ENCODE measurements at regions not wholly inside any gene's neighbourhood (a gene's known extent, or its start where the extent isn't known, plus 50 kb on each side); places are given as distances from the start of the nearest gene placed in this dataset.

GRCh38 chr7:69192134-69192533 lies 406.1 kb upstream of the AUTS2 start:
- H3K27ac ChIP-seq (ENCODE audit: low read length) = no peak overlapping the region
- H3K36me3 ChIP-seq (ENCODE audit: control insufficient read depth in 1 of 2, insufficient read depth in 2 of 2, low read length in 2 of 2) = no peaks in the 10 kb centered on the region
- no peak overlapping the region for H3K4me3 ChIP-seq (ENCODE audit: low read depth in 1 of 2, low read length in 2 of 2)
- H3K9me3 ChIP-seq (ENCODE audit: control insufficient read depth in 1 of 2, low read length in 2 of 2) = peaks cover 0 to 3% of the 10 kb centered on the region in 2 donors
- H3K4me1 ChIP-seq (ENCODE audit: control insufficient read depth in 1 of 2, insufficient read depth in 2 of 2, low read length in 2 of 2) = no peaks in the 10 kb centered on the region
- H3K27me3 ChIP-seq (ENCODE audit: low read depth, low read length) = no peaks in the 10 kb centered on the region

GRCh38 chr7:69193061-69193460 lies 405.2 kb upstream of the AUTS2 start:
- Histone ChIP-seq H3K4me1 (ENCODE audit: control insufficient read depth in 1 of 2, insufficient read depth in 2 of 2, low read length in 2 of 2) (no peaks in the 10 kb centered on the region), H3K27me3 (ENCODE audit: low read depth, low read length) (no peaks in the 10 kb centered on the region), H3K9me3 (ENCODE audit: control insufficient read depth in 1 of 2, low read length in 2 of 2) (peaks cover 0 to 3% of the 10 kb centered on the region in 2 donors), H3K36me3 (ENCODE audit: control insufficient read depth in 1 of 2, insufficient read depth in 2 of 2, low read length in 2 of 2) (no peaks in the 10 kb centered on the region), H3K27ac (ENCODE audit: low read length) (no peak overlapping the region), H3K4me3 (ENCODE audit: low read depth in 1 of 2, low read length in 2 of 2) (no peak overlapping the region)

GRCh38 chr7:69196593-69196992 lies 401.7 kb upstream of the AUTS2 start:
- Histone ChIP-seq H3K9me3 (ENCODE audit: control insufficient read depth in 1 of 2, low read length in 2 of 2) (peaks cover 0 to 3% of the 10 kb centered on the region in 2 donors), H3K36me3 (ENCODE audit: control insufficient read depth in 1 of 2, insufficient read depth in 2 of 2, low read length in 2 of 2) (no peaks in the 10 kb centered on the region), H3K4me1 (ENCODE audit: control insufficient read depth in 1 of 2, insufficient read depth in 2 of 2, low read length in 2 of 2) (no peaks in the 10 kb centered on the region), H3K27me3 (ENCODE audit: low read depth, low read length) (no peaks in the 10 kb centered on the region), H3K27ac (ENCODE audit: low read length) (no peak overlapping the region), H3K4me3 (ENCODE audit: low read depth in 1 of 2, low read length in 2 of 2) (no peak overlapping the region)

- no peaks in the 10 kb centered on the region for H3K27me3 ChIP-seq (ENCODE audit: low read depth, low read length)
- H3K4me1 ChIP-seq (ENCODE audit: control insufficient read depth in 1 of 2, insufficient read depth in 2 of 2, low read length in 2 of 2) = no peaks in the 10 kb centered on the region
- no peak overlapping the region for H3K4me3 ChIP-seq (ENCODE audit: low read depth in 1 of 2, low read length in 2 of 2)
- no peaks in the 10 kb centered on the region for H3K36me3 ChIP-seq (ENCODE audit: control insufficient read depth in 1 of 2, insufficient read depth in 2 of 2, low read length in 2 of 2)
- H3K9me3 ChIP-seq (ENCODE audit: control insufficient read depth in 1 of 2, low read length in 2 of 2) = peaks cover 0 to 3% of the 10 kb centered on the region in 2 donors
- no peak overlapping the region for H3K27ac ChIP-seq (ENCODE audit: low read length)
These were observed 400.0 kb upstream of the AUTS2 start for GRCh38 chr7:69198250-69198649.

GRCh38 chr7:69199041-69199440 lies 399.2 kb upstream of the AUTS2 start:
- peaks cover 0 to 2% of the 10 kb centered on the region in 2 donors for H3K9me3 ChIP-seq (ENCODE audit: control insufficient read depth in 1 of 2, low read length in 2 of 2)
- no peak overlapping the region for H3K27ac ChIP-seq (ENCODE audit: low read length)
- no peaks in the 10 kb centered on the region for H3K4me1 ChIP-seq (ENCODE audit: control insufficient read depth in 1 of 2, insufficient read depth in 2 of 2, low read length in 2 of 2)
- H3K4me3 ChIP-seq (ENCODE audit: low read depth in 1 of 2, low read length in 2 of 2) = no peak overlapping the region
- no peaks in the 10 kb centered on the region for H3K36me3 ChIP-seq (ENCODE audit: control insufficient read depth in 1 of 2, insufficient read depth in 2 of 2, low read length in 2 of 2)
- no peaks in the 10 kb centered on the region for H3K27me3 ChIP-seq (ENCODE audit: low read depth, low read length)

- Histone ChIP-seq H3K9me3 (ENCODE audit: control insufficient read depth in 1 of 2, low read length in 2 of 2) (no peaks in the 10 kb centered on the region), H3K36me3 (ENCODE audit: control insufficient read depth in 1 of 2, insufficient read depth in 2 of 2, low read length in 2 of 2) (no peaks in the 10 kb centered on the region), H3K4me3 (ENCODE audit: low read depth in 1 of 2, low read length in 2 of 2) (no peak overlapping the region), H3K27ac (ENCODE audit: low read length) (no peak overlapping the region), H3K4me1 (ENCODE audit: control insufficient read depth in 1 of 2, insufficient read depth in 2 of 2, low read length in 2 of 2) (no peaks in the 10 kb centered on the region), H3K27me3 (ENCODE audit: low read depth, low read length) (no peaks in the 10 kb centered on the region)
These were observed 398.6 kb upstream of the AUTS2 start for GRCh38 chr7:69199661-69200060.

- Histone ChIP-seq H3K9me3 (ENCODE audit: control insufficient read depth in 1 of 2, low read length in 2 of 2) (no peaks in the 10 kb centered on the region), H3K27ac (ENCODE audit: low read length) (no peak overlapping the region), H3K4me3 (ENCODE audit: low read depth in 1 of 2, low read length in 2 of 2) (no peak overlapping the region), H3K27me3 (ENCODE audit: low read depth, low read length) (no peaks in the 10 kb centered on the region), H3K4me1 (ENCODE audit: control insufficient read depth in 1 of 2, insufficient read depth in 2 of 2, low read length in 2 of 2) (no peaks in the 10 kb centered on the region), H3K36me3 (ENCODE audit: control insufficient read depth in 1 of 2, insufficient read depth in 2 of 2, low read length in 2 of 2) (no peaks in the 10 kb centered on the region)
These were observed 394.4 kb upstream of the AUTS2 start for GRCh38 chr7:69203871-69204270.

GRCh38 chr7:69204943-69205342 lies 393.3 kb upstream of the AUTS2 start:
- H3K36me3 ChIP-seq (ENCODE audit: control insufficient read depth in 1 of 2, insufficient read depth in 2 of 2, low read length in 2 of 2) = no peaks in the 10 kb centered on the region
- H3K4me1 ChIP-seq (ENCODE audit: control insufficient read depth in 1 of 2, insufficient read depth in 2 of 2, low read length in 2 of 2) = no peaks in the 10 kb centered on the region
- H3K9me3 ChIP-seq (ENCODE audit: control insufficient read depth in 1 of 2, low read length in 2 of 2) = no peaks in the 10 kb centered on the region
- H3K4me3 ChIP-seq (ENCODE audit: low read depth in 1 of 2, low read length in 2 of 2) = no peak overlapping the region
- no peak overlapping the region for H3K27ac ChIP-seq (ENCODE audit: low read length)
- H3K27me3 ChIP-seq (ENCODE audit: low read depth, low read length) = no peaks in the 10 kb centered on the region

GRCh38 chr7:69205581-69205980 lies 392.7 kb upstream of the AUTS2 start:
- no peaks in the 10 kb centered on the region for H3K27me3 ChIP-seq (ENCODE audit: low read depth, low read length)

GRCh38 chr7:69208276-69208675 lies 390.0 kb upstream of the AUTS2 start:
- no peaks in the 10 kb centered on the region for H3K36me3 ChIP-seq (ENCODE audit: control insufficient read depth in 1 of 2, insufficient read depth in 2 of 2, low read length in 2 of 2)
- H3K27me3 ChIP-seq (ENCODE audit: low read depth, low read length) = no peaks in the 10 kb centered on the region
- no peaks in the 10 kb centered on the region for H3K4me1 ChIP-seq (ENCODE audit: control insufficient read depth in 1 of 2, insufficient read depth in 2 of 2, low read length in 2 of 2)
- no peak overlapping the region for H3K27ac ChIP-seq (ENCODE audit: low read length)
- H3K4me3 ChIP-seq (ENCODE audit: low read depth in 1 of 2, low read length in 2 of 2) = no peak overlapping the region
- no peaks in the 10 kb centered on the region for H3K9me3 ChIP-seq (ENCODE audit: control insufficient read depth in 1 of 2, low read length in 2 of 2)

More at GRCh38 chr7:69205581-69205980, 392.7 kb upstream of the AUTS2 start:
- no peaks in the 10 kb centered on the region for H3K36me3 ChIP-seq (ENCODE audit: control insufficient read depth in 1 of 2, insufficient read depth in 2 of 2, low read length in 2 of 2)
- H3K27ac ChIP-seq (ENCODE audit: low read length) = no peak overlapping the region
- H3K9me3 ChIP-seq (ENCODE audit: control insufficient read depth in 1 of 2, low read length in 2 of 2) = no peaks in the 10 kb centered on the region
- no peak overlapping the region for H3K4me3 ChIP-seq (ENCODE audit: low read depth in 1 of 2, low read length in 2 of 2)
- no peaks in the 10 kb centered on the region for H3K4me1 ChIP-seq (ENCODE audit: control insufficient read depth in 1 of 2, insufficient read depth in 2 of 2, low read length in 2 of 2)

- Histone ChIP-seq H3K4me1 (ENCODE audit: control insufficient read depth in 1 of 2, insufficient read depth in 2 of 2, low read length in 2 of 2) (no peaks in the 10 kb centered on the region), H3K36me3 (ENCODE audit: control insufficient read depth in 1 of 2, insufficient read depth in 2 of 2, low read length in 2 of 2) (no peaks in the 10 kb centered on the region), H3K4me3 (ENCODE audit: low read depth in 1 of 2, low read length in 2 of 2) (no peak overlapping the region), H3K27me3 (ENCODE audit: low read depth, low read length) (no peaks in the 10 kb centered on the region), H3K27ac (ENCODE audit: low read length) (no peak overlapping the region), H3K9me3 (ENCODE audit: control insufficient read depth in 1 of 2, low read length in 2 of 2) (no peaks in the 10 kb centered on the region)
These were observed 389.4 kb upstream of the AUTS2 start for GRCh38 chr7:69208848-69209247.

- no peaks in the 10 kb centered on the region for H3K36me3 ChIP-seq (ENCODE audit: control insufficient read depth in 1 of 2, insufficient read depth in 2 of 2, low read length in 2 of 2)
- no peak overlapping the region for H3K27ac ChIP-seq (ENCODE audit: low read length)
- no peak overlapping the region for H3K4me3 ChIP-seq (ENCODE audit: low read depth in 1 of 2, low read length in 2 of 2)
- no peaks in the 10 kb centered on the region for H3K4me1 ChIP-seq (ENCODE audit: control insufficient read depth in 1 of 2, insufficient read depth in 2 of 2, low read length in 2 of 2)
- no peaks in the 10 kb centered on the region for H3K9me3 ChIP-seq (ENCODE audit: control insufficient read depth in 1 of 2, low read length in 2 of 2)
- H3K27me3 ChIP-seq (ENCODE audit: low read depth, low read length) = no peaks in the 10 kb centered on the region
These were observed 386.9 kb upstream of the AUTS2 start for GRCh38 chr7:69211336-69211735.

Data from muscle layer of duodenum (tissue), 2 donors.